Pancreas (tissue), 10 donors: ENCODE measurements at regions not wholly inside any gene's neighbourhood (a gene's known extent, or its start where the extent isn't known, plus 50 kb on each side); places are given as distances from the start of the nearest gene placed in this dataset.

Experiments
- ATAC-seq, 4 donors: fragments of 200-7000 bp; cut with Tn5 transposase; one replicate each; pipeline versions ENCODE4 v1.8.0 to v1.9.1; 2020; ENCODE audit warnings: mild to moderate bottlenecking in 4 of 4, moderate library complexity in 4 of 4
- DNase-seq, 6 donors: peaks; one replicate each; pipeline ENCODE4 v3.0.0-alpha.2; 2020
- FAIRE-seq: peaks from 2 replicates; lab custom pipeline; 2012; peaks lifted over from hg19 to GRCh38; lab: Jason Lieb, UNC
- H3K27ac ChIP-seq, 4 donors: fragments of 200-600 bp; sonication (generic); 1 replicate in 3 of 4; 2 replicates in 1 of 4; pipeline versions ENCODE4 v1.5.0 to v1.8.0; 2020
- H3K27me3 ChIP-seq, 4 donors: fragments of 200-600 bp; one replicate each; pipeline ENCODE4 v1.8.0; 2021
- H3K36me3 ChIP-seq, 3 donors: fragments of 200-600 bp; sonication (generic) in 1 of 3; one replicate each; pipeline versions ENCODE4 v1.5.0 to v1.8.0; 2020 to 2021
- H3K4me1 ChIP-seq, 3 donors: fragments of 200-600 bp; one replicate each; pipeline ENCODE4 v1.8.0; 2021
- H3K4me3 ChIP-seq, 4 donors: fragments of 200-600 bp; sonication (generic) in 2 of 4; one replicate each; pipeline versions ENCODE4 v1.5.0 to v1.8.0; 2020 to 2021
- H3K9me3 ChIP-seq, 4 donors: fragments of 200-600 bp; one replicate each; pipeline ENCODE4 v1.8.0; 2021
- CTCF ChIP-seq, 4 donors: fragments of 200-600 bp; sonication (generic) in 3 of 4; IDR thresholded peaks; one replicate each; pipeline versions ENCODE4 v1.5.0 to v1.8.0; 2021; ENCODE audit warnings: antibody characterized with exemption in 4 of 4
- WGBS, 2 donors: extraction: QIAGEN DNeasy Blood & Tissue Kit; methylation state at CpG; one replicate each; pipeline ENCODE4 v1.1.7; 2013; 5-methylcytosine and 5-hydroxymethylcytosine counted together
- intact Hi-C, 3 donors: fragments of 100-400 bp; cut with DNase I; formaldehyde crosslinking; loops; one replicate each; pipeline versions ENCODE4 v1.11.1 to v1.14.2; 2022
- donor health status: healthy with polysubstance abuse.
- donor health status: DM: no; HTN: no; CAD: no; lungs with moderate emphysema.
- donor health status: DM: no; HTN: no; CAD: no.
- donor health status: control.
- donor health status: control.
- donor health status: Bipolar disorder and iron deficiency.
- donor health status: DM: yes; HTN: yes; CAD: no.
- donor health status: DM: no; HTN: no; CAD: no.
- donor health status: DM: no; HTN: no; CAD: no.
- donor health status: DM: yes; HTN: yes; CAD: no.

DNA sequence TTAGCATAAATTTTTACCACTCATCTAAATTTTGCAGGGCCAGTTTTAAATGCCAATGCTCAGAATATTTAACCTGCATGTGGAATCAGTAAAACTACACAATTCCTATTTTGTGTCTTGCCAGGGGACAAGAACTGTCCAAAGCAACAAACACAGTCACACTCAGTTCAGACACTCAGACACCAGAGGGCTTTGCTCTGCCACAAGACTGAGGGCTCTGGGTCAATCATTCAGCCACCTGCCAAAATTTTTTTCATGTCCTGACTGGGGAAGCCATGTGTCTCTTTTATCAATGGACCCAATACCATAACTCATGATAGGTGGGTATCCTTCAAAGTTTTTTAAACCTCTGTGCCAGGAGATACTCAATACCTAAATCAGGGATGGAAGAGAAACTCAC, 304.0 kb upstream of the ANO3 start:
- Histone ChIP-seq H3K4me1 (peaks cover 0 to 4% (median 0%) of the 10 kb centered on the region in 3 donors), H3K27ac (no peak overlapping the region), H3K36me3 (no peaks in the 10 kb centered on the region), H3K9me3 (no peaks in the 10 kb centered on the region), H3K4me3 (no peak overlapping the region), H3K27me3 (no peaks in the 10 kb centered on the region)
- intact Hi-C loops = no loop called here
- ATAC-seq (no peak), DNase-seq (no peak), FAIRE-seq (no peak)
- no peak for TF ChIP-seq CTCF (IDR thresholded peaks at IDR 0.05)

- Histone ChIP-seq H3K27ac (no peak overlapping the region), H3K36me3 (no peaks in the 10 kb centered on the region), H3K27me3 (no peaks in the 10 kb centered on the region), H3K4me3 (no peak overlapping the region), H3K9me3 (no peaks in the 10 kb centered on the region), H3K4me1 (no peaks in the 10 kb centered on the region)
- 26 to 40% methylated on average over 2 of the region's 2 CpGs for WGBS, 2 donors
- FAIRE-seq (no peak), DNase-seq (peak in 1 of 6 donors; percentile 17), ATAC-seq (no peak)
- intact Hi-C loops = no loop called here
- no peak for TF ChIP-seq CTCF (IDR thresholded peaks at IDR 0.05)
These were observed 303.5 kb upstream of the ANO3 start for GRCh38 chr11:26028393-26028911.

- Histone ChIP-seq H3K4me1 (no peaks in the 10 kb centered on the region), H3K9me3 (no peaks in the 10 kb centered on the region), H3K27me3 (no peaks in the 10 kb centered on the region), H3K27ac (no peak overlapping the region), H3K4me3 (no peak overlapping the region), H3K36me3 (no peaks in the 10 kb centered on the region)
- no peak for DNase-seq
- no peak for ATAC-seq
- TF ChIP-seq CTCF (IDR thresholded peaks at IDR 0.05) = no peak
- no peak for FAIRE-seq
- WGBS, 2 donors = 75 to 81% methylated on average over 3 of the region's 3 CpGs
- intact Hi-C loops = no loop called here
These were observed 301.5 kb upstream of the ANO3 start for GRCh38 chr11:26030399-26030798.

DNA sequence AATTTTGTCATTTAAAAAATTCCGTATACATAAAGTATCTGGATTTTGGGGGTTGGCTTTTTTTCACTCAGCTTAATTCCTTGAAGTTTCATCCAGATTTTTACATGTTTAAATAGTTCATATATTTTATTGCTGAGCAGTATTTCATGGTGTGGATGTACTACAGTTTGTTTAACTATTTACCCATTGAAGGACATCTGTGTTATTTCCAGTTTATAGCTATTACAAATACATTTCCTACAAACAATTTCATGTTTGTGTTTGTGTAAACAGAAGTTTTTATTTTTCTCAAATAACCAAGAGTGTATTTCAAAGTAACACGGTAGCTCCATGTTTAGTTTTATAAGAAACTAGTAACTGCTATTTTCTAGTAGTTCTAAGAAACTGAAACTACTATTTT, 299.7 kb upstream of the ANO3 start:
- 35% methylated on average over 2 of the region's 2 CpGs for WGBS, 2 donors
- DNase-seq (no peak), FAIRE-seq (no peak), ATAC-seq (no peak)
- intact Hi-C loops = no loop called here
- no peaks in the 10 kb centered on the region for H3K36me3 ChIP-seq
- no peaks in the 10 kb centered on the region for H3K4me1 ChIP-seq
- no peak for TF ChIP-seq CTCF (IDR thresholded peaks at IDR 0.05)
- no peak overlapping the region for H3K4me3 ChIP-seq
- no peaks in the 10 kb centered on the region for H3K27me3 ChIP-seq
- H3K27ac ChIP-seq = no peak overlapping the region
- H3K9me3 ChIP-seq = no peaks in the 10 kb centered on the region

GRCh38 chr11:26035696-26036095, 296.2 kb upstream of the ANO3 start:
- FAIRE-seq (no peak), ATAC-seq (no peak)

More at GRCh38 chr11:26035696-26036095, 296.2 kb upstream of the ANO3 start:
- DNase-seq = no peak
- Histone ChIP-seq H3K4me3 (no peak overlapping the region), H3K9me3 (no peaks in the 10 kb centered on the region), H3K27ac (no peak overlapping the region), H3K36me3 (no peaks in the 10 kb centered on the region), H3K4me1 (no peaks in the 10 kb centered on the region), H3K27me3 (no peaks in the 10 kb centered on the region)
- intact Hi-C loops = no loop called here
- TF ChIP-seq CTCF (IDR thresholded peaks at IDR 0.05) = no peak
- 74 to 96% methylated on average over 5 to 6 of the region's 6 CpGs for WGBS, 2 donors
